Liver (tissue), 8 donors: ENCODE measurements at regions not wholly inside any gene's neighbourhood (a gene's known extent, or its start where the extent isn't known, plus 50 kb on each side); places are given as distances from the start of the nearest gene placed in this dataset.

Experiments used
- DNase-seq: peaks from one replicate; pipeline ENCODE4 v3.0.0-alpha.2; 2017; ENCODE audit warnings: low spot score
- H3K27ac ChIP-seq, 2 donors: one replicate each; pipeline ENCODE4 v1.7.0; 2013; ENCODE audit warnings: inconsistent platforms in 2 of 2, low read length in 2 of 2, control low read depth in 1 of 2, low read depth in 1 of 2, mild to moderate bottlenecking in 1 of 2
- H3K27me3 ChIP-seq, 4 donors: one replicate each; pipeline versions ENCODE4 v1.6.1 to v1.7.0; 2013; ENCODE audit warnings: low read length in 3 of 4, inconsistent platforms in 1 of 4, mild to moderate bottlenecking in 1 of 4, moderate library complexity in 1 of 4; ENCODE audit not compliant: control insufficient read depth in 4 of 4, insufficient read depth in 4 of 4
- H3K36me3 ChIP-seq, 4 donors: one replicate each; pipeline versions ENCODE4 v1.6.1 to v1.7.0; 2013; ENCODE audit warnings: low read length in 3 of 4, mild to moderate bottlenecking in 3 of 4, low read depth in 1 of 4, moderate library complexity in 1 of 4; ENCODE audit not compliant: control insufficient read depth in 4 of 4, insufficient read depth in 3 of 4
- H3K4me1 ChIP-seq, 4 donors: one replicate each; pipeline versions ENCODE4 v1.6.1 to v1.7.0; 2013; ENCODE audit warnings: low read length in 3 of 4, mild to moderate bottlenecking in 3 of 4, moderate library complexity in 1 of 4; ENCODE audit not compliant: control insufficient read depth in 4 of 4, insufficient read depth in 4 of 4
- H3K4me3 ChIP-seq, 3 donors: one replicate each; pipeline versions ENCODE4 v1.6.1 to v1.7.0; 2013; ENCODE audit warnings: low read length in 3 of 3, control low read depth in 1 of 3, low read depth in 1 of 3, mild to moderate bottlenecking in 1 of 3
- H3K9ac ChIP-seq, 2 donors: one replicate each; pipeline ENCODE4 v1.7.0; 2013; ENCODE audit warnings: low read length in 2 of 2, mild to moderate bottlenecking in 2 of 2, moderate library complexity in 2 of 2, control low read depth in 1 of 2, low read depth in 1 of 2
- H3K9me3 ChIP-seq, 4 donors: one replicate each; pipeline versions ENCODE4 v1.6.1 to v1.7.0; 2013; ENCODE audit warnings: low read length in 3 of 4; ENCODE audit not compliant: control insufficient read depth in 4 of 4
- ATF3 ChIP-seq: IDR thresholded peaks from 2 replicates; pipeline ENCODE4 v1.6.1; 2016; ENCODE audit warnings: antibody characterized with exemption
- CTCF ChIP-seq: fragments of 150-350 bp; IDR thresholded peaks from 2 replicates; pipeline ENCODE4 v1.5.1; 2017; ENCODE audit warnings: improper control_type of control experiment, low read depth, low read length; ENCODE audit not compliant: missing input control
- EGR1 ChIP-seq, 2 donors: IDR thresholded peaks; 2 replicates each; pipeline ENCODE4 v1.6.1; 2016 to 2018; ENCODE audit warnings: antibody characterized with exemption in 2 of 2, low read depth in 2 of 2
- FOXA1 ChIP-seq: IDR thresholded peaks from 2 replicates; pipeline ENCODE4 v1.6.1; 2016; ENCODE audit warnings: antibody characterized with exemption
- HNF4A ChIP-seq, 2 donors: conservative IDR thresholded peaks; 2 replicates each; pipeline ENCODE4 v1.6.1; 2016; ENCODE audit warnings: antibody characterized with exemption in 2 of 2, mild to moderate bottlenecking in 2 of 2
- HNF4G ChIP-seq: IDR thresholded peaks from 2 replicates; pipeline ENCODE4 v1.6.1; 2016; ENCODE audit warnings: antibody characterized with exemption
- MAX ChIP-seq: IDR thresholded peaks from 2 replicates; pipeline ENCODE4 v1.6.1; 2016; ENCODE audit warnings: antibody characterized with exemption
- NR2F2 ChIP-seq: IDR thresholded peaks from 2 replicates; pipeline ENCODE4 v1.6.1; 2016; ENCODE audit warnings: antibody characterized with exemption
- REST ChIP-seq: IDR thresholded peaks from 2 replicates; pipeline ENCODE4 v1.6.1; 2016; ENCODE audit warnings: antibody characterized with exemption, mild to moderate bottlenecking
- YY1 ChIP-seq: IDR thresholded peaks from 2 replicates; pipeline ENCODE4 v1.6.1; 2016; ENCODE audit warnings: antibody characterized with exemption, mild to moderate bottlenecking
- WGBS: extraction: QIAGEN DNeasy Blood & Tissue Kit; methylation state at CpG from one replicate; pipeline ENCODE4 v1.1.7; 2013; 5-methylcytosine and 5-hydroxymethylcytosine counted together
- donor health status: healthy.
- donor health status: healthy.
- donor health status: healthy.
- donor health status: healthy.
- donor health status: healthy.

- H3K27ac ChIP-seq = no peak overlapping the region
- no peaks in the 10 kb centered on the region for H3K36me3 ChIP-seq
- no peaks in the 10 kb centered on the region for H3K27me3 ChIP-seq
- H3K4me3 ChIP-seq = no peak overlapping the region
- no peaks in the 10 kb centered on the region for H3K4me1 ChIP-seq
- peaks cover 0 to 4% (median 0%) of the 10 kb centered on the region in 4 donors for H3K9me3 ChIP-seq
- no peak for DNase-seq
- no peak overlapping the region for H3K9ac ChIP-seq
- WGBS = 97% methylated on average over 4 of the region's 4 CpGs
- TF ChIP-seq HNF4A (conservative IDR thresholded peaks at IDR 0.05) = no peak
- no peak for TF ChIP-seq YY1
- TF ChIP-seq EGR1 (IDR thresholded peaks at IDR 0.05; ENCODE audit: low read depth in 2 of 2) = no peak
- TF ChIP-seq HNF4G = no peak
- TF ChIP-seq ATF3 = no peak
- TF ChIP-seq MAX = no peak
- no peak for TF ChIP-seq FOXA1
- TF ChIP-seq CTCF = no peak
Observed at GRCh38 chr7:21327422-21328409, 100.2 kb upstream of the SP4 start.

GRCh38 chr7:21330462-21331178 is 97.3 kb upstream of the SP4 start:
- no peak overlapping the region for H3K9ac ChIP-seq
- no peak overlapping the region for H3K4me3 ChIP-seq
- TF ChIP-seq NR2F2 (no peak), REST (no peak), YY1 (no peak), CTCF (no peak)
- H3K4me1 ChIP-seq = no peaks in the 10 kb centered on the region
- peaks cover 0 to 4% (median 0%) of the 10 kb centered on the region in 4 donors for H3K9me3 ChIP-seq
- no peaks in the 10 kb centered on the region for H3K36me3 ChIP-seq
- no peak overlapping the region for H3K27ac ChIP-seq
- DNase-seq = no peak
- H3K27me3 ChIP-seq = no peaks in the 10 kb centered on the region
- WGBS = 92% methylated on average over 31 of the region's 31 CpGs
